GM12865 (cell line): ENCODE measurements at regions not wholly inside any gene's neighbourhood (a gene's known extent, or its start where the extent isn't known, plus 50 kb on each side); places are given as distances from the start of the nearest gene placed in this dataset.

Source experiments
- DNase-seq: peaks from one replicate; pipeline ENCODE4 v3.0.0; 2010; ENCODE audit warnings: low read depth
- H3K4me3 ChIP-seq: 2 replicates; pipeline ENCODE4 v1.5.1; 2011; ENCODE audit warnings: mild to moderate bottlenecking, low read depth, low read length, control low read depth
- TF ChIP-seq, protein P1 (sequence below): IDR thresholded peaks from 2 replicates; pipeline ENCODE4 v1.5.1; 2011; ENCODE audit warnings: low read length, control low read depth, low read depth, inconsistent platforms; ENCODE audit not compliant: insufficient read depth; ENCODE audit errors: missing control alignments

DNA sequence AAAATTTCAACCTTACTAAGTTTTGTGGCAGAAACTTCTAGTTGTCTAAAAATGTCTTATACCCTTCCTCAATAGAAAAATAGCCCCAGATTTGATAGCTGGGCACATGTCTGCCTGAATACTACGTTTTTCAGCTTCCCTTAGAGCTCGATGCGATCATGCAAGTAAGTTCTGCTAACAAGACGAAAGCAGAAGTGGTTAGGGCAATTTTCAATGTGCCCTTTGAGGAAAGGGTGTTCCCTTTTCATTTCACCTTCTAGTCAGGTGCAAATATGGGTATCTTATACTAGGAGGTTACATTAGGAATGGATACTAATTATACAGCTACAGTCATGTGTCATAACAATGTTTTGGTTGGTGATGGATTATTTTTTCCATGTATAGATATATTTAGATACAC is 1572.1 kb upstream of the LRRTM1 start:
- no peak overlapping the region for H3K4me3 ChIP-seq
- DNase-seq = no peak
- TF ChIP-seq, protein P1, sequence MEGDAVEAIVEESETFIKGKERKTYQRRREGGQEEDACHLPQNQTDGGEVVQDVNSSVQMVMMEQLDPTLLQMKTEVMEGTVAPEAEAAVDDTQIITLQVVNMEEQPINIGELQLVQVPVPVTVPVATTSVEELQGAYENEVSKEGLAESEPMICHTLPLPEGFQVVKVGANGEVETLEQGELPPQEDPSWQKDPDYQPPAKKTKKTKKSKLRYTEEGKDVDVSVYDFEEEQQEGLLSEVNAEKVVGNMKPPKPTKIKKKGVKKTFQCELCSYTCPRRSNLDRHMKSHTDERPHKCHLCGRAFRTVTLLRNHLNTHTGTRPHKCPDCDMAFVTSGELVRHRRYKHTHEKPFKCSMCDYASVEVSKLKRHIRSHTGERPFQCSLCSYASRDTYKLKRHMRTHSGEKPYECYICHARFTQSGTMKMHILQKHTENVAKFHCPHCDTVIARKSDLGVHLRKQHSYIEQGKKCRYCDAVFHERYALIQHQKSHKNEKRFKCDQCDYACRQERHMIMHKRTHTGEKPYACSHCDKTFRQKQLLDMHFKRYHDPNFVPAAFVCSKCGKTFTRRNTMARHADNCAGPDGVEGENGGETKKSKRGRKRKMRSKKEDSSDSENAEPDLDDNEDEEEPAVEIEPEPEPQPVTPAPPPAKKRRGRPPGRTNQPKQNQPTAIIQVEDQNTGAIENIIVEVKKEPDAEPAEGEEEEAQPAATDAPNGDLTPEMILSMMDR = no peak

DNA sequence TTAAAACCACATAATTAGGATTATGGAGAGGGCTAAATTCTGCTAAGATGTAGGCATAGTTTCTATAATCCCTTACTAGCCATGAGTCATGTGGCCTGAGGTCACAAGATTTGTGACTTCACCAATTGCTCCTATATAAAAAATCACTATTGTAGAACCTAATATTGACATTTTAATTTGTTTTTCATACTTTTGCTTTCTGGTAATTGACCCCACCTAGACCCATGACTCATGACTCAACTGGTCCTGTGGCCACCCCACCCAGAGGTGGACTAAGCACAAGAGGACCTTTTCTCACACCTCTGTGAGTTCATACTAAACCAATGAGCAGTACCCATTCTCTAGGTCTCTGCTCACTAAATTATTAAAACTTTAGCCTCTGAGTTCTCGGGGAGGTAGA is 1567.5 kb upstream of the LRRTM1 start:
- no peak overlapping the region for H3K4me3 ChIP-seq

DNA sequence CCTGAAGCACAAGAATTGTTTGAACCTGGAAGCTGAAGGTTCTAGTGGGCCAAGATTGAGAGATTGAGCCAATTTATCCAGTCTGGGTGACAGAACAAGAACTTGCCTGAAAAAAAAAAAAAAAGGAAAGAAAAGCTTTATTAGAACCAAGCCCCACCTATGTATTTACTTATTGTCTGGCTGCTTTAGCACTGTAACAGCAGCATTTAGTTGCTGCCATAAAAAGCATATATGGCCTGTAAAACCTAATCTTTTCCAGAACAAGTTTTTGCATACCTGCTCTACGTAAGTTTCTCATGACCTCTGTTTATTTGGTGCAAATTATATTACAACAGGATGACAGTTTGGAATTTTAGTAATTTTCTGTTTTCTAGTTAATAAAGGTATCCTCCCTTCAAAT is 1565.6 kb upstream of the LRRTM1 start:
- H3K4me3 ChIP-seq = no peak overlapping the region
- TF ChIP-seq, protein P1 = no peak
- no peak for DNase-seq

More for the DNA sequence above, 1567.5 kb upstream of the LRRTM1 start:
- no peak for DNase-seq
- TF ChIP-seq, protein P1 = no peak

DNA sequence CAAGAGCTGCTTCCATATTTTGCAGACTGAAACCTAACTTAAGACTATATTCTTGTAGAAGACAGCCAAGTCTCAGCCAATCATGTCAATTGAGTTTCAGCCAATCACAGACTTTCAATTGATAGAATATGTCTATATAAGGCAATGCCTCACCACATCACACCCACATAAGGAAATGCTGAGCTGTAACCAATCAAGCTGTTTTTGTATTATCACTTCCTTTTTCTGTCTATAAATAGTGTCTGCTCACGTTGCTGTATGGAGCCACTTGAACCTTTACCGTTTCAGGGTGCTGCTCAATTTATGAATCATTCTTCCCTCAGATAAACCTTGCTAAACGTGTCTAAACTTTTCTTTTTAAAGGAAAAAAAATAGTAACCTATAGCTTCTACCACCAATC is 1554.4 kb upstream of the LRRTM1 start:
- no peak for DNase-seq
- TF ChIP-seq, protein P1 = no peak
- H3K4me3 ChIP-seq = no peak overlapping the region

DNA sequence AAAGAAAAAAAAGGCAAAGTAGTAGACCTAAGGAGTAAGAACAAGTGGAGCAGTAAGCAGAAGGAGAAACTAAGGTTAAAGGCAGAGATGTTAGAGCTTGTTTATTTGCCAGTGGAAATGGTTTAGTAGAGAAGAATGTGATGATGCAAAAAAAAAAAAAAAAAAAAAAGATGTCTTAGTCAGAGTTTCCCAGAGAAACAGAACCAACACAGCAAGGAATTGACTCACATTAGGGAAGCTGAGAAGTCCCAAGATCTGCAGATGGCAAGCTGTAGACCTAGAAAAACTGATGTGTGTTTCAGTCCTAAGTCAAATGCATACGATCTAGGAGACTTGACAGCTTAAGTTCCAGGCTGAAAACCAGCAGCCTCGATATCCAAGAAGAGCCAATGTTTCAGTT is 1548.8 kb upstream of the LRRTM1 start:
- no peak overlapping the region for H3K4me3 ChIP-seq

DNA sequence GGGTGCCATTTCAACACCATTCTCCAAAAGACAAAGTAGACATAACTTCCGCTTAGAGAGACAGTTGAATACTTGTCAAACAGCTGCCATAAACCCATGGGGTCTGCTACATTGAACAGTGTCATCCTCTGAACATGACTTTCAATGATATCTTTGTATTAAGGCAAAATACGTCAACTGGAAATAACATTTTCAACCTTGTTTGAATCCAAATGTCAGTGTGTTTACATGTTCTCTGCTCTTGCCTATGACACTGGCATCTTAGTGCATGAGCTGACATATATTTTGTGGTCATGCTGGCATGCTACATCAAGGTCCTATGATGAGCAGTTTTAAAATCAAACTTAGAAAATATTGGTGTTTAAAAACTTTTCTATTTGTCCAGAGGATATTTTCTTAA is 1548.1 kb upstream of the LRRTM1 start:
- no peak for DNase-seq
- TF ChIP-seq, protein P1 = no peak
- H3K4me3 ChIP-seq = no peak overlapping the region

More for the DNA sequence above, 1548.8 kb upstream of the LRRTM1 start:
- TF ChIP-seq, protein P1 = no peak
- no peak for DNase-seq

DNA sequence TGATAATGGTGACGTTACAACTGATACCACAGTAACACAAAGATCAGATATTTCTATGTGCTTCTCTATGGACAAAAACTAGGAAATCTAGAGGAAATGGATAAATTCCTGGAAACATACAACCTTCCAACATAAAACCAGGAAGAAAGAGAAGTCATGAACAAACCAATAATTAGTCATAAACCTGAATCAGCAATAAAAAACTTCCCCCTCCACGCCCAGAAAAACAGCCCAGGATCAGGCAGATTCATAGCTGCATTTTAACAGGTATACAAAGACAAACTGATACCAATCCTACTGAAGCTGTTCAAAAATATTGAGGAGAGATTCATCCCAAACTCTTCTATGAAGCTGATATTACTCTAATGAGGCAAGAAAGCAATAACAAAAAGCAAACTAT is 1535.2 kb upstream of the LRRTM1 start:
- TF ChIP-seq, protein P1 = no peak
- H3K4me3 ChIP-seq = no peak overlapping the region
- no peak for DNase-seq
